GM21825 (cell line): ENCODE measurements at regions not wholly inside any gene's neighbourhood (a gene's known extent, or its start where the extent isn't known, plus 50 kb on each side); places are given as distances from the start of the nearest gene placed in this dataset.

ENCODE experiments used
- ATAC-seq: cut with Tn5 transposase; IDR thresholded peaks from one replicate; pipeline ENCODE4 v1.9.1; 2021; ENCODE audit warnings: mild to moderate bottlenecking, moderate library complexity; ENCODE audit not compliant: unreplicated experiment

DNA sequence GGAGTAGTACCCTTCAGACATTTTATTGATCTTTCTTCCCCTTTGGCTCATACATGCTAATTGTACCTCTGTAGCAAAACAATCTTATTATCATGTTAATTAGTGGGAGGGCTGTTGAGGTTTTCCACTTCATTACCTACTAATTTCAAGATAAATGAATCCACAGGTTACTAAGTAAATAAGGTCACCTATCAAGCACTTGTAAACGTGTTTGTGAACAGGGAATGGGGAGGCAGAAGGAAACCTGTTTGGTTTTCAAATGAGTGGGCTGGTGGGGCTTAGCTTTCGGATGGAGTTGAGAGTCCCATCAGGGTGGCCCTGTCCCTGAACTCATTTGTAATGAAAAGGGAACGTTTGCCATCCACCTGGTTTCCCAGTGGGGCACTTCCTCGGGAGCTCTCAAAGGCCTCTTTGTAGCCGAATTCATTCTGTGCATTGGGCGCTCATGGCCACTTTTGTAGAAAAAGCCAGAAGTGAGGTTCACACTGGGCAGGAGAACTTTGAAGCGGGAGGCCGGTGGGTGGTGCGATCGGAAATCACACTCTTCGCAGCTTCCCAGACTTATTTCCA is 419.8 kb upstream of the NR2F2 start:
- no peak for ATAC-seq

GRCh38 chr15:95911570-95912279 is 418.8 kb upstream of the NR2F2 start:
- ATAC-seq, result no peak

- no peak for ATAC-seq
Observed at GRCh38 chr15:95912280-95912625, 418.2 kb upstream of the NR2F2 start.

DNA sequence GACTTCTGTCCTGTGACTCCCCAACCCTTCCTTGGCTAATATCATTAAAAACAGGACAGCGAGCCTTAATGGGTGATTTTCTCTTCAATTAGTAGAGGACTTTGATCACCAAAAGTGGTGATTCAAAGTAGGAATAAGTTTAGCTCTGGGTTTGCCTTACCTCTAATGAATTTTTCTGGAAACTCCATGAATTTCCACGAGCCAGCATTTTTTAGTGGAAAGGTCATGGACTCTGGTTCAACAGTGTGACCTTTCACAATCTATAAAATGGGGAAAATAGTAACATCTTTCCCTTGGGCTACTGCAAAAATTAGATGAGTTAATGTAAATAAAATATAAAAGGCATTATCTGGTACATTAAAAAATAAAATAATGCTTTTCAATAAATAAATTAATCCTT is 417.8 kb upstream of the NR2F2 start:
- no peak for ATAC-seq

DNA sequence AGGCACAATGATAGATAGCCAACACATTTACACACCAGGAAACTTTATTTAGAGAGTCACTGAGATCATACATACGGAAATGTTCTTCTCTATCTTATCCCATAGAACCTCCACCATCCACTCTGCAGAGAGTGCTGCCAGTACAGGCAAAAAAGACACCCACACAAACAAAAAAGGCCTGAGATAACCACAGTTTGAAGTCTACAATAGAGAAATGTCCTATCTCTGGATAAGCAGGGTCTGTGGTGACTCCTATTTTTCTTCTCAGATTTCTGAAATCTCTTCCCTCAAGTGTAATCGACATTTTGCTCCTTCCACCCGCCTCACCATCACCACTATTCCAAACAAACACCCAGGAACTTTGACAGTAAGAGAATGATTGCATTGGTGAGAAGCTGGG is 413.9 kb upstream of the NR2F2 start:
- no peak for ATAC-seq

- ATAC-seq, result no peak
Observed at GRCh38 chr15:95918525-95918924, 412.0 kb upstream of the NR2F2 start.

DNA sequence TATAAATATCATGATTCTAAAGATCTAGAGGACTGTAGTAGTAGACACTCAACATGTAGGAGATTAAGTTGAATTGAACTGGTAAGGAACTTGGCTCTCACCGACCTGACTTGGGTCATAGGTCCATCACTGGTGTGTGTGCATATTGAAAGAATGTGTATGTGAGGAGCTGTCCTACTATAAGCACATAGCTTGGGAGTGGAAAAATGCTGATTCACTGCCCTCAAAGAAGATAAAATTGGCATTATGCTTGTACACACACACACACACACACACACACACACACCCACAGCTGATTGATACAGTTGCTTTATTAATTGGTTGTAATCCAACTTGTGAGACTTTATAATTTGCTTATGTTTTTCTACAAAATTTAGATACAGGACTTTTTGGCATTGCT is 411.0 kb upstream of the NR2F2 start:
- no peak for ATAC-seq

DNA sequence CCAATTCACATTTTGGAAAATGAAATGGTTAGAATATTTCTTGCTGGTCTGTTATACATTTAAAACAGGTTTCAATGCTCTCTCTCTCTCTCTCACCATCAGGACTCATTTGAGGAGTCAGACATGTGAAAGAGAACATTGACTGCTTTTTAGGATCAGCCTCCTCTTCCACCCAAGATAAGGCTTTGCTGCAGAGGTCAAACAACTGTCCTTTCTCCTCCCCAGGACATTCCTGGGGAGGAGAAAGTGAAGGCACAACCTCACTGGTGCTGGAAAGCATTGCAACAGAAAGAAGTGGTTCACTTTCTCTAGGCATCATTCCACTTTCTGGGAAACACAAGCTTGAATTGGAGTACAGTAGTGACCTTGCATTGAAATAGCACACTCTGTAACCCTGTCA is 409.1 kb upstream of the NR2F2 start:
- no peak for ATAC-seq

- ATAC-seq, result no peak
Observed at GRCh38 chr15:95922431-95922830, 408.1 kb upstream of the NR2F2 start.

DNA sequence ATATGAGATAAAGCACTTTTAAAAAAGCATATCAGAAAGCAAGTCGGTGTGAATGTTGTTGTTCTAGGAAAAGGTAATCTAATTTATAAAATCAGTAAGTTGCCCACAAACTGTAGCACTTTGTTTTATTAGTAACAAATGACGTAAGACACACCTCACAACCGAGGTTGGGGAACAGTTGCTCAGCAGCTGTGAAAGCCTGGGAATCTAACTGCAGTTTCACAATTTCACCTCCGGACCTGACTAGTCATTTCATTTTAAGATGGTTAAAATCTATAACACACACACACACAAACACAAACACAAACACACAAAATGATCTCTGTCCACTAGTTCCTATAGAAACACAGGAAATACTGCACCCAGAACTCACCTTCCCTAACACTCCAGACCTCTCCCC is 406.7 kb upstream of the NR2F2 start:
- no peak for ATAC-seq

DNA sequence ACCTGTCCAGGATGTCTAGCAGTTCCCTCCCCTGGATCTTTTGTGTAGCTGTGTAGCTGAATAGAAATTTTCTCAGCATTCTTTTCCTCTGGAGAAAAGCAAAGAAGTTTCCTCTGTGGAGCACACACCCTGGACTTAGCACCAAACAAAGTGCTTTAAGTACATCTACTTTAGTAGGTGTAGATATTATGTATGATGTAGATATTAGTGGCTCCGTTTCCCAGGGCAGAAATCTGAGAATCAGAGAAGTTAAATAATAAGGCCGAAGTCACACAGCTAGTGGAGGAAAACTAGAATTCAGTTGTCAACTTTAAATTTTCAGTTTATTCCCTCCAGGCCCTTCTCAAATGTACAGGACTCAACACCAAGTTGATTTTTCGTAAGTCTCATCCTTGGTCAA is 401.7 kb upstream of the NR2F2 start:
- no peak for ATAC-seq

DNA sequence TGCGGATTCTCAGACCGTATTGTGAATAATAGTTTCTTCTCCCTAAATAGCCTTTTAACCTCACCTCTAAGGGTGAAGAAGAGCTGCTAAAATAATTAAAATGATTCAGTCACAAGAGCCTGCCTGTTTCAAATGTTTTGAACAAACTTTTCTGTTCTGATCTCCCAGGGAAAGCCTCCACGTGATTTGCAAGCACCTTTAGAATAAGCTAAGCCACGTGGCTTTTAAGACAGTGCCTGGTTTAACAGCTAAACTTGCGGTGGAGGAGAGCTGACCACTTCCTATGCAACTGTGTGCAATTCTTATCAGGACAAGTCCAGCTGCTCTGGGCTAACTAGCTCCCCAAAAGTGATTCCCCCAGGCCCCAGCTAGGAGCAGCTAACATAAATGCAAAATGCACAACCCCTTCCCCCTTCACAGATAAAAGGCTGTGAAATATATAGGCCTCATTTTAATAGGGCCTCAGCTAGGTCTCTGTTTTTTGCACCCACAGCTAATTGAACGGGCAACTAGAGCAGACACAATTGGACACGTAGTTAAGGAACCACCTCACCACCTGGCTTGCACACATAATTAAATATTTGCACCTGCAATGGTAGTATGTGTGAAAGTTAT is 401.2 kb upstream of the NR2F2 start:
- ATAC-seq, result peak; percentile 90

DNA sequence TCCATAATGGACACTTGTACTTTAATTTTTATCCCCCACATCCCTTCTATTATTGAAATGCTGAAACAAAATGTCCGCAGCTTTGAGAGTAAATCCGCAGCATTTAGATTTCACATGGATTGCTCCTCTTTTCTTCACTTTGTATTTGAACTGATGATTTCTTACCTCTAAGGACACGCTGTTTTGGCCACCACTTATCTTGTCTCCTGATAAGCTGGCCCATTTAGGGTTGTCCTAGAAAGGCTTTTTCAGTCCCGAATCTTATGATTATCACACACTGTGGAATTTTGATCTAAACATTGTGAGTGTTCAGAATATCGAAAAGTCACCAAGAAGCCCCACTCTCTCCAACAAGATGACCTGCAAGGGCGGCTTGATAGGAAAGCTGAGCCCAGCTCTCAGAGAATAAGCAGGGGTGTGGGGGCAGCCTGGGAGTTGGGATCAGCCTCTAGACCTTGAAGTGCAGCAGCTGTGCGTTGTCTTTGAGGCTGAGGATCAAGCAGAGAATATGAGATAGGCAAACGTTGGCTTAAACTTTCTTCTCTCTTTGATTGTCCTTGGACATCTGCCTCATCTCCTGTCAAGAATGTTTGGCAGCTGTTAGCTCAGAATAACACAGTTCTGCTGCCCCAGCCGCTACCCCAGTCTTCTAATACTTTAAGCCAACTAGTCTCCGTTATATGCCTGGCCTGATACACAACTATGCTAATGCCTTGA is 399.7 kb upstream of the NR2F2 start:
- no peak for ATAC-seq

GRCh38 chr15:95931619-95932018 is 398.9 kb upstream of the NR2F2 start:
- ATAC-seq, result no peak

DNA sequence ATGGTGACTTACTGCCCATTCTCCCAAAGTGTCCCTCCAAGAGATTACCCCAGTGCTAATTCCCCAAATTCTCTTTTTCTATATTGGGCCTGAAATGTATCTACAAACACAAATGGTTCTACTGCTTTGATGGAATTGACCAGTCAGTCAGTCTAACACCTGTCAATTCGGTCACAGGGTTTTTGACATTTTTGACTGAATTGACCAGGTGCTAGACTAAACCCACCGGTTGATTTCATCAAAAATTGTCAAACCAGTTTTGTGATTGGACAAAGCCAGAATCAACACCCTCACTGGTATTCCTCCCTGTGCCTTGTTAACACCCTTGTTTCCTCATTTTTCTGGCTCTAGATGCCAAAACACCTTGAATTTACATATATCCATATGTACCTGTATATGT is 398.4 kb upstream of the NR2F2 start:
- no peak for ATAC-seq

- ATAC-seq, result no peak
Observed at GRCh38 chr15:95932676-95933075, 397.8 kb upstream of the NR2F2 start.

- ATAC-seq, result no peak
Observed at GRCh38 chr15:95935852-95936251, 394.6 kb upstream of the NR2F2 start.

DNA sequence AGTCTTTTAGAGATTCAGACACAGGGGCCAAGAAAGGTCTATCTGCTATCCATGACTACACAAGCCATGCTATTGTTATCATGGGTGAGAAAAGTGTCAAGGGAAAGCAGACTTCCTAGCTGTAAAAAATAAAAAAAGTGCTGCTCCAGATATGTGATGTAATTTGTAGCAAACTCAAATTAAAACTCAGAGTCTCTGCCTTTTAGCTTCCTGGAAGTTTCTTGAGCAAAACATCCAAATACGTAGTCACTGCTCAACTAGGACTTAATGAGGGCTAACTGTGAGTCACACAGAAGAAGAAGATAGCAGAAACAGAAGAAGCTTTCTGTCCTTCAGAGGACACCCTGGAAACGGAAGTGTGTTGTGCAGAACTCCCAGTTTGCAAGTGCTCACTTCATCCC is 393.4 kb upstream of the NR2F2 start:
- no peak for ATAC-seq

GRCh38 chr15:95940431-95940985 is 390.0 kb upstream of the NR2F2 start:
- no peak for ATAC-seq

DNA sequence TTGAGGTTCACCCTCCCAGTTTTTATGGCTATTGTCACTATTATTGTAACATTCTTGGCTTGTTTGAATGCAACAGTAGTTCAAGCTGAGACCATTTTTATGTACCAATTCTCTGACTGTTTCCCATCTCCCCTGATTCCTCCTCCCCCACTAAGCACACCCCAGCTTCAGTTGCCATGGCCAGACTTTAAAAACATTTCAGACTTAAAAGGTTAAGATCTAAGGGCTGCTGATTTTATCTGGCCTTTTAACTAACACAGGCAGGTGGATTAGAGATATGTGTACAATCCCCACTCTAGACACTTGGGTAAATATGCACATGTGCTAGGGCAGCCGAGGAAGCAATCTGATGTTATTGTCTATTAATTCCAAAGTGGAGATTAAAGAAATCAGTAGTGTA is 386.3 kb upstream of the NR2F2 start:
- no peak for ATAC-seq

- ATAC-seq, result no peak
Observed at GRCh38 chr15:95944661-95945255, 385.7 kb upstream of the NR2F2 start.
